Brain pericyte (primary cell): ENCODE measurements at regions not wholly inside any gene's neighbourhood (a gene's known extent, or its start where the extent isn't known, plus 50 kb on each side); places are given as distances from the start of the nearest gene placed in this dataset.
"Not testable (repeated sequence)": the region's sequence is repeated elsewhere in the genome, so short reads cannot be mapped to it uniquely, and the experiment has no call there.

Experiments
- DNase-seq: peaks from one replicate; pipeline ENCODE4 v3.0.0-alpha.2; 2012; ENCODE audit warnings: low read depth, low spot score

GRCh38 chr4:29708473-29708872, 1011.7 kb upstream of the PCDH7 start:
- DNase-seq = no peak

DNA sequence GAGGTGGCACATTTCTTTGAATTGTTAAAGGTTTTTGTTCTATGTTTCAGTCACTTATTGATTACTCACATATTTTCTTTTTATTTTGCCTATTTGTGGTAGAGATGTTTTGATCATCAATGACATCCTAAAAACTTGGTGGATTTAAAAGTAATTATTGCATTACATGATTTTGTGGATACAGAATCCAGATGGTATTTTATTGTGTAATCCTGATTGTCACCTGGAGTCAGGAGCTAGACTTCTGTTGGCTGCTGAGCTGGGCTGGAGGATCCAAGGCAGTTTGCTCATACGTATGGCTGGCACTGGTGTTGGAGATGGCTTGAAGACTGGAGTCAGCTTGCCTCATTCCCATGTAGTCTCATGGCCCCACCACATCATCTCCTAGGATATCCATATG, 1009.6 kb upstream of the PCDH7 start:
- DNase-seq = no peak

GRCh38 chr4:29711226-29711625, 1008.9 kb upstream of the PCDH7 start:
- DNase-seq = no peak

- DNase-seq = no peak
Measured at GRCh38 chr4:29717287-29718057, 1002.7 kb upstream of the PCDH7 start.

DNA sequence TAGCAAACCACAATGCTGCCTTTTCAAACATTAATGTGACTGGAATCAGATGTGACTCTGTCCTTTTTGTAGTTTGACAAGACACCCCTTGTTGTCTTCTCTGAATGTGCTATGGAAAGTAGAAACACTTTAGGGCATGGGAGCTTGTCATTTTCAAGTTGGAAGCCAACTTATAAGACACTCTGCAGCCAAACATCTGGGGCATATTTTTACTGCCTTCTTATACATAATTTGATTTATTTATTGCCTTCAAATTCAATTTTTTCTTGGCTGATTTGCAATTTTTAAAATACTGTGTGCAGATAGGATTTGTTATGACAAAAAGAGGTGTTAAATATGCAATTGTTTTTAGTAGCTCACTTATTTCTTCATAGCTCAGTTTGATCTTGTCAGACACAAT, 1002.0 kb upstream of the PCDH7 start:
- DNase-seq = no peak

- DNase-seq = no peak
Measured at GRCh38 chr4:29722253-29722652, 997.9 kb upstream of the PCDH7 start.

GRCh38 chr4:29726938-29727337, 993.2 kb upstream of the PCDH7 start:
- DNase-seq = no peak

DNA sequence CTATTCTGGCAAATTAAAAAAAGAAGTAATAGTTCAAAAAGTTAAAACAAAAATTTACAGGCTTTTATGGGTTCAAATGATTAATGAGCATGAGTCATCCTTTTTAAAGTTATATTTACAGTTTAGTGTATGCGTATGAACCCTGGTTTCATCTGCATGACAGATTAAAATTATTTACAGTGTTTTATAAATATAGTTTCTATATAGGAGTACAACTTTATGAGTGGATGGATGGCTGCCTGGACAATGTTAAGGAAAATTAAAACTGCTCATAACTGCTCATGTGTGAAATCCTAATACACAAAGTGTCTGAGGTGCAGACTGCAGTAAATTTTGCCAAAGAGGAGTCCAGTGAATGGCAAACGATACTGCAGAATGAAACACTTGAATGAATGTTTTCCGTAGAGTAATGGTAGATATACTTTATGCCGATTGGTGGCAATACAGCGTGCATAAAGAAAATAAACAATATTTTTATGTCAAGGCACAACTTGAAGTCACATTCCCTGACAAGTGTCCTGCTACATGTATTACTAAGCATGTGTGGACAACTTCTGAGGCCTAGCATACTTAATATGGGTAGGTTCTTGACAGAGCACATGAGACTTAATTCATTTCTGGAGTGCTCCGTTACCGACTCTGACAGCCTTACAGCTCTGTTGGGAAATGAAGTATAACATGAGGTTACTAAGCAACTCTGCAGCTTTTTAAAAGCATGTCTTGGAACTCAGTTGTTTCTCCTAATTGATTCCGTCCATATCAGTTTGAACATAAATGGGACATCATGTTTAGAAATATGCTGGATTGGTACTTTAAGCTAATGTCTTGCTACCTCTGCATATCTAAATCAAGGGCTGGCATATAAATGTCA, 985.6 kb upstream of the PCDH7 start:
- no peak for DNase-seq

GRCh38 chr4:29756966-29757365, 963.2 kb upstream of the PCDH7 start:
- DNase-seq = no peak

GRCh38 chr4:29762151-29762550, 958.0 kb upstream of the PCDH7 start:
- DNase-seq = no peak

- no peak for DNase-seq
Measured at GRCh38 chr4:29770627-29771026, 949.5 kb upstream of the PCDH7 start.

DNA sequence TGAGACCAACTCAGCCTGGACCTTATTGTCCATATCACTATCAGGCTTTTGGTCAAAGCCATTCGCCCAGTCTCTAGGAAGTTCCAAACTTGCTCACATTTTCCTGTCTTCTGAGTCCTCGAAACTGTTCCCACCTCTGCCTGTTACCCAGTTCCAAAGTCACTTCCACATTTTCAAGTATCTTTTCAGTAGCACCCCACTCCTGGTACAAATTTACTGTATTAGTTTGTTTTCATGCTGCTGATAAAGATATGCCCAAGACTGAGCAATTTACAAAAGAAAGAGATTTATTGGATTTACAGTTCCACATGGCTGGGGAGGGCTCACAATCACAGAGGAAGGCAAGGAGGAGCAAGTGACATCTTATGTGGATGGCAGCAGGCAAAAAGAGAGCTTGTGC, 932.0 kb upstream of the PCDH7 start:
- DNase-seq = not testable (repeated sequence)

- no peak for DNase-seq
Measured at GRCh38 chr4:29805245-29805644, 914.9 kb upstream of the PCDH7 start.

DNA sequence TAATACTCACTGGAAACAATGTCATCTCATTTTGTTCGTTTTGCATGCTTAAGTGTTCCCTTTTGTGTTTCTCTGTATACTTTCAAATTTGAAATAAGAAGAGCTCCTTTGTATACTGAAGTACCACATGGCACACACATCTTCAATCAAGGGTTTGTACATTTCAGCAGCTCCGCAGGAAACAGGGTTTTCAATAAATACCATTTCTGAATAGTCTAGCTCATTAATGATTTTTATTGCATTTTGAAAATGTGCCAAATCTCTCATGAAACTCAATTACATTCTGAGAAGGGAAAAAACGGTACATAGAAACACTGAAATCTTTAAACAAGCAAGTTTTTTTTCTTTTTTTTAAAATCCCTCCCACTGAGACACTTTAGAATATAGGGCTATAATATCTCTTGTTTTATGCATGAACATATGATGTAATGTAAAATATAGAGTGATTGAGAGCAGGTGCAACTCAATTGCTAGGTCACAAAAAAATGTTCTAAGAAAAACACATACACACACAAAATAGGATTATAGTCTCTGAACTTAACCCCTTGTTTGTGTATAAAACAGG, 914.2 kb upstream of the PCDH7 start:
- DNase-seq = no peak

- no peak for DNase-seq
Measured at GRCh38 chr4:29817961-29818360, 902.2 kb upstream of the PCDH7 start.

GRCh38 chr4:29829067-29829466, 891.1 kb upstream of the PCDH7 start:
- DNase-seq = no peak

DNA sequence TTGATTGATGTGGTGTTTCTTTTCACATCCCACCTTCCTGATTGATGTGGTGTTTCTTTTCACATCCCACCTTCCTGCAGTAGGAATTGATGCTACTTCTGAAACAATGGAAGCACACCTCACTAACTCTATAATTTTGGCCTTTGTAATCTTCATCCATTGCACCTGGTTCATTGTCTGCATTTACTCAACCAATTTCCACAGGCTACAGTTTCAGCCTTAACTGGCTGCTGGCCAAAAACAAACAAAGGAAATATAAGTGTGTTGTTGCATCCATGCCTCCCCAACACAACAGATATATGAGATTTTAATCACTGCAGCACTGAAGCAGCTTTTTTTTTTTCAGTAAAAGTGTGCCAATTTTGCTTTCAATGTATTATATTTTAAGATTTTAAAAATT, 867.6 kb upstream of the PCDH7 start:
- no peak for DNase-seq

GRCh38 chr4:29853833-29854232, 866.3 kb upstream of the PCDH7 start:
- DNase-seq = no peak

DNA sequence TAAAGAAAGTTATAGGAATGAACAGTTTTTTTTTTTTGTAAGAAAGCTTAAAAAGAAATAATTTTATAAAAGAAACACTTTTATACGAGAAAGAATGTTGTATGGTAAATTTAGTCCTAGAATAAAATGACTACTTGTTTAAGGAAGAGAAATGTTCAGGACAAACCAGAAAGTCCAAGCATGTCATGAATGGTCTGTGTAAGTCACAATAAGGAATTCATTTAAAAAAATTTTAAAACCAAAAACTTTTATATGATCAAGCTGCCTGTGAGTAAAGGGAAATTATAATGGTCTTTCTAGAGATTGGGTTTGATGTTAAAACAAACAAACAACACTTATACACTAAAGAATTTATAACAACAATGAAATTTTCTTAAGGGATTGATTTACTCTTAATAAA, 858.9 kb upstream of the PCDH7 start:
- DNase-seq = no peak

- no peak for DNase-seq
Measured at GRCh38 chr4:29867412-29867811, 852.8 kb upstream of the PCDH7 start.

DNA sequence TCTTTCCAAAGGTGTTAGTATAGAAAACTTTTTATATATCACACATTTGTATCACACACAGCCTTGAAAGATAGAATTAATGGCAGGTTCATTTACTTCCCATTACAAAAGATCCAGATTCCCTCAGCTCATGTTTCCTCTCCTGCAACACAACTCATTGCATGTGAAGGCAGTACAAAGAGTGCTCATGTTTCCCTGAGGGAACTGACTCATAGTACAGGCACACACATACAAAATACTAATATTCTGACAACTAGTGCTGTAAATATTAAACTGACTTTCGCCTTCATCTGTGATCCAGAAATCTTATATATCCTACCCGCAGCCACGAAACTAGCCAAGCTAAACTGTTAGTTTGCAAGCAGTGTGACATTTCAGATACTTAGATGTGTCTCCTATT, 819.8 kb upstream of the PCDH7 start:
- no peak for DNase-seq

GRCh38 chr4:29908276-29908675, 811.9 kb upstream of the PCDH7 start:
- no peak for DNase-seq

GRCh38 chr4:29927895-29928294, 792.3 kb upstream of the PCDH7 start:
- no peak for DNase-seq
